ENCODE measurements at regions not wholly inside any gene's neighbourhood (a gene's known extent, or its start where the extent isn't known, plus 50 kb on each side); places are given as distances from the start of the nearest gene placed in this dataset.

DNA sequence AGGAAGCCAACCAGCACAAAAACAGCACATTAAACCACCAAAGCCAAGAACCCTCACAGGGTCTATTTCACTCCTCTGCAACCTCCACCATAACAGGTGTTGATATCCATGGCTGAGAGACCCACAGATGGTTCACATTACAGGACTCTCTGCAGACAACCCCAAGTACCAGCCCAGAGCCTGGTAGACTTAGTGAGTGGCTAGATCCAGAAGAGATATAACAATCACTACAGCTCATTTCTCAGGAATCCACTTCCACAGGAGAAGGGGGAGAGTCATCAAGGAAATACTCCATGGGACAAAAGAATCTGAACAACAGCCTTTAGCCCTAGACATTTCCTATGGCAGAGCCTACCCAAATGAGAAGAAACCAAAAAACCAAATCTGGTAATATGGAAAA is 168.1 kb upstream of the CD96 start:
- DNase-seq (ENCODE audit: low read depth in 1 of 2, low spot score in 1 of 2), result no peak
- TF ChIP-seq JUND (IDR thresholded peaks at IDR 0.05; ENCODE audit: low read depth), result no peak
- in situ Hi-C loops (cut with HindIII; ENCODE audit: low pct_unique_long_range_greater_than_20kb, low sequenced_read_pairs), result no loop called here

DNA sequence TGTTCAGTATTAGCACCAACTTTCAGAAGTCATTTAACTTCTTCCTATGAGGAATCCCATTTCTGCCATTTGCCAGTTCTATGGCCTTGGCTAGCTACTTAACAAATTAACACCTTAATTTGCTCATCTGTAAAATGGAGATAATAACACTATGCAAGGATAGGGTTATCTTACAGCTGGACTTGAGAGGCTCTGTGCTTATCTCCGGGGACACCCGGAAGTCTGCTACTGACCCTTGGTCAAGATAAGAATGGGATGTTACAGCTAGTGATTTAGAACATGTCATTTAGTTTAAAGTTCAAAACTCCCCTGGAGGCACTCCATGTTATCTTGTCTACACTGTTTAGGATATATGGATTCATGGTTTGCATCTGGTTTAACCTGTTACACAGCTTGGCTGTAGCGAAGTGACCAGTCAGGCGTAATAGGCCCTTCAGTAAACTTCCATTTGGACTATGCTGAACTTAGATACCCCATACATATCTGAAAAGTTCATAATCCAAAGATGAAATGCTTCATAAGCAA is 156.0 kb upstream of the CD96 start:
- no peak for DNase-seq (ENCODE audit: low read depth in 1 of 2, low spot score in 1 of 2)
- no peak for TF ChIP-seq JUND (IDR thresholded peaks at IDR 0.05; ENCODE audit: low read depth)
- in situ Hi-C loops (cut with HindIII; ENCODE audit: low pct_unique_long_range_greater_than_20kb, low sequenced_read_pairs), result no loop called here

DNA sequence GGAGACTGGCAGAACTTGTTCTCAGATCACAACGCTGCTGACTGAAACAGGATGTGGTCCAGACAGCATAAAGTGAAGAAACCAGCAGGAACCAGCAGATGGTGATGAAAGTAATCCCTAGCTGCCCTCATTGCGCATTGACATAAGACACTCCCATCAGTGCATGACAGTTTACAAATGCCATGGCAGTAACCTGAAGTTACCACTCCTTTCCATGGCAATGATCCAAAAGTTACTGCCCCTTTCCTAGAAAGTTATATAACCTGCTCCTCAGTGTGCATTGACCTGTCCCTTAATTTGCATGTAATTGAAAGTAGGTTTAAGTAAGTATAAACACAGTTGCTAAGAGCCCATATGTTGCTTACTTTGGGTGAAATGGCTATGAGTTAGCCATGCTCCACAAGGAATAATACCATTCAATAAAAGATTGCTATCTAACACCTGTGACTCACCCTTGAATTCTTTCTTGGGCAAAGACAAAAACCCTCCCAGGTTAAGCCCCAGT is 149.1 kb upstream of the CD96 start:
- no peak for TF ChIP-seq JUND (IDR thresholded peaks at IDR 0.05; ENCODE audit: low read depth)
- no peak for DNase-seq (ENCODE audit: low read depth in 1 of 2, low spot score in 1 of 2)
- in situ Hi-C loops (cut with HindIII; ENCODE audit: low pct_unique_long_range_greater_than_20kb, low sequenced_read_pairs), result no loop called here

DNA sequence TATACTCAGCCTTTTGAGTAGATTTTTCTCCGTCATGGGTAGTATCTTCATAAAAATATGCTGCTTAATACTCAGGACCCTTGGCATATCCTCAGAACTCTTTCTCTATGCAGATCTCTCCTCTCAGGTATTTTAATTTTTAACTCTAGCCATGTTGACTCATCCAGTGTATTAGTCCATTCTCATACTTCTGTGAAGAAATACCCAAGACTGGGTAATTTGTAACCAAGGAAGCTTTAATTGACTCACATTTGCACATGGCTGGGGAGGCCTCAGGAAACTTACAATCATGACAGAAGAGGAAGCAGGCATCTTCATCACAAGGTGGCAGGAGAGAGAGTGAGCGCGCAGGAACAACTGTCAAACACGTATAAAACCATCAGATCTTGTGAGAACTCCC is 129.3 kb upstream of the CD96 start:
- in situ Hi-C loops (cut with HindIII; ENCODE audit: low pct_unique_long_range_greater_than_20kb, low sequenced_read_pairs), result no loop called here
- DNase-seq (ENCODE audit: low read depth in 1 of 2, low spot score in 1 of 2), result no peak

GRCh38 chr3:111414531-111414930 is 127.5 kb upstream of the CD96 start:
- no peak for DNase-seq (ENCODE audit: low read depth in 1 of 2, low spot score in 1 of 2)
- no peak for TF ChIP-seq JUND (IDR thresholded peaks at IDR 0.05; ENCODE audit: low read depth)
- in situ Hi-C loops (cut with HindIII; ENCODE audit: low pct_unique_long_range_greater_than_20kb, low sequenced_read_pairs), result no loop called here

More for the DNA sequence above, 129.3 kb upstream of the CD96 start:
- TF ChIP-seq JUND (IDR thresholded peaks at IDR 0.05; ENCODE audit: low read depth), result no peak

- TF ChIP-seq JUND (IDR thresholded peaks at IDR 0.05; ENCODE audit: low read depth), result no peak
- in situ Hi-C loops (cut with HindIII; ENCODE audit: low pct_unique_long_range_greater_than_20kb, low sequenced_read_pairs), result no loop called here
- no peak for DNase-seq (ENCODE audit: low read depth in 1 of 2, low spot score in 1 of 2)
Measured at GRCh38 chr3:111415018-111415417, 127.0 kb upstream of the CD96 start.

- in situ Hi-C loops (cut with HindIII; ENCODE audit: low pct_unique_long_range_greater_than_20kb, low sequenced_read_pairs), result no loop called here
- no peak for TF ChIP-seq JUND (IDR thresholded peaks at IDR 0.05; ENCODE audit: low read depth)
- no peak for DNase-seq (ENCODE audit: low read depth in 1 of 2, low spot score in 1 of 2)
Measured at GRCh38 chr3:111418391-111418790, 123.6 kb upstream of the CD96 start.

DNA sequence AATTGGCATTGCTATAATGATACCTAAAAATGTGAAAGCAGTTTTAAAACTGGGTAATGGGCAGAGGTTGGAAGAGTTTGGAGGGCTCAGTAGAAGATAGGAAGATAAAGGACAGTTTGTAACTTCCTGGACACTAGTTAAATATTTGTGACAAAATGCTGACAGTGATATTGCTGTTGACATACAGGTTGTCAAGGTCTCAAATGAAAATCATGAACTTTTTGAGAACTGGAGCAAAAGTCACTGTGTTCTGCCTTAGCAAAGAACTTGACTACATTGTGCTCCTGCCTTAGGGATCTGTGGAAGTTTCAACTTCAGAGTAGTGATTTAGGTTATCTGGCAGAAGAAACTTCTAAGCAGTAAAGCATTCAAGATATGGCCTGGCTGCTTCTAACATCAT is 113.7 kb upstream of the CD96 start:
- in situ Hi-C loops (cut with HindIII; ENCODE audit: low pct_unique_long_range_greater_than_20kb, low sequenced_read_pairs), result no loop called here
- TF ChIP-seq JUND (IDR thresholded peaks at IDR 0.05; ENCODE audit: low read depth), result no peak
- no peak for DNase-seq (ENCODE audit: low read depth in 1 of 2, low spot score in 1 of 2)

DNA sequence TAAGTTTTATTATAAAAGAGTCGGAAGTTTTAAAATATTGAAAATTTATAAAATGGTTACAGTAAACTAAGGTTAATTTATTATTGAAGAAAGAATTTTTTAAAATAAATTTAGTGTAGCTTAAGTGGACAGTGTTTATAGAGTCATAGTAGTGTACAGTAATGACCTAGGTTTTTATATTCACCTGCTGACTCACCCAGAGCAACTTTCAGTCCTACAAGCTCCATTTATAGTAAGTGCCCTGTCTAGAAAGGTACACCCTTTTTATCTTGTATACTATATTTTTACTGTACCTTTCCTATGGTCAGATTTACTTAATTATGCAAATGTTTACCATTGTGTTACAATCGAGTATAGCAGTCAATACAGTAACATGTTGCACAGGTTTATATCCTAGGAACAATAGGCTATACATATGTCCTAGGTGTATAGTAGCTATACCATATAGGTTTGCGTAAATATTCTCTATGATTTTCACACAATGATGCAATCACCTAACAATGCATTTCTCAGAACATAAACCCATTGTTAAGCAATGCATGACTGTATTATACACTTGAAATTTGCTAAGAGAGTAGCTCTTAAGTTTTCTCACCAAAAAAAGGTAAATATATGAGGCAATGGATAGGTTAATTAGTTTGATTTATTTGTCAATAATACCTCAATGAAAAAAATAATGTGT is 106.9 kb upstream of the CD96 start:
- no peak for DNase-seq (ENCODE audit: low read depth in 1 of 2, low spot score in 1 of 2)
- in situ Hi-C loops (cut with HindIII; ENCODE audit: low pct_unique_long_range_greater_than_20kb, low sequenced_read_pairs), result no loop called here
- TF ChIP-seq JUND (IDR thresholded peaks at IDR 0.05; ENCODE audit: low read depth), result no peak

- no peak for TF ChIP-seq JUND (IDR thresholded peaks at IDR 0.05; ENCODE audit: low read depth)
- DNase-seq (ENCODE audit: low read depth in 1 of 2, low spot score in 1 of 2), result no peak
- in situ Hi-C loops (cut with HindIII; ENCODE audit: low pct_unique_long_range_greater_than_20kb, low sequenced_read_pairs), result no loop called here
Measured at GRCh38 chr3:111438283-111438682, 103.7 kb upstream of the CD96 start.

GRCh38 chr3:111454551-111454950 is 87.4 kb upstream of the CD96 start:
- no peak for DNase-seq (ENCODE audit: low read depth in 1 of 2, low spot score in 1 of 2)
- no peak for TF ChIP-seq JUND (IDR thresholded peaks at IDR 0.05; ENCODE audit: low read depth)
- in situ Hi-C loops (cut with HindIII; ENCODE audit: low pct_unique_long_range_greater_than_20kb, low sequenced_read_pairs), result no loop called here

GRCh38 chr3:111465081-111465670 is 76.8 kb upstream of the CD96 start:
- in situ Hi-C loops (cut with HindIII; ENCODE audit: low pct_unique_long_range_greater_than_20kb, low sequenced_read_pairs), result no loop called here
- DNase-seq (ENCODE audit: low read depth in 1 of 2, low spot score in 1 of 2), result no peak
- TF ChIP-seq JUND (IDR thresholded peaks at IDR 0.05; ENCODE audit: low read depth), result no peak

- DNase-seq (ENCODE audit: low read depth in 1 of 2, low spot score in 1 of 2), result no peak
- in situ Hi-C loops (cut with HindIII; ENCODE audit: low pct_unique_long_range_greater_than_20kb, low sequenced_read_pairs), result no loop called here
- no peak for TF ChIP-seq JUND (IDR thresholded peaks at IDR 0.05; ENCODE audit: low read depth)
Measured at GRCh38 chr3:111470032-111470431, 72.0 kb upstream of the CD96 start.
